GM12875 (cell line): ENCODE measurements at regions not wholly inside any gene's neighbourhood (a gene's known extent, or its start where the extent isn't known, plus 50 kb on each side); places are given as distances from the start of the nearest gene placed in this dataset.

Experiments used
- H3K4me3 ChIP-seq: one replicate; pipeline ENCODE4 v1.5.1; 2011; ENCODE audit warnings: low read depth, low read length, control low read depth
- CTCF ChIP-seq: IDR thresholded peaks from 2 replicates; pipeline ENCODE4 v1.5.1; 2011; ENCODE audit warnings: low read depth, mild to moderate bottlenecking, control low read depth, inconsistent platforms, low read length, moderate library complexity, borderline replicate concordance; ENCODE audit not compliant: insufficient read depth

- TF ChIP-seq CTCF = no peak
- H3K4me3 ChIP-seq = no peak overlapping the region
Measured at GRCh38 chr1:232363008-232363407, 266.9 kb downstream of the SIPA1L2 start.

- no peak overlapping the region for H3K4me3 ChIP-seq
- TF ChIP-seq CTCF = no peak
Measured at GRCh38 chr1:232357416-232357815, 272.5 kb downstream of the SIPA1L2 start.

- no peak overlapping the region for H3K4me3 ChIP-seq
- no peak for TF ChIP-seq CTCF
Measured at GRCh38 chr1:232355162-232356006, 274.5 kb downstream of the SIPA1L2 start.

DNA sequence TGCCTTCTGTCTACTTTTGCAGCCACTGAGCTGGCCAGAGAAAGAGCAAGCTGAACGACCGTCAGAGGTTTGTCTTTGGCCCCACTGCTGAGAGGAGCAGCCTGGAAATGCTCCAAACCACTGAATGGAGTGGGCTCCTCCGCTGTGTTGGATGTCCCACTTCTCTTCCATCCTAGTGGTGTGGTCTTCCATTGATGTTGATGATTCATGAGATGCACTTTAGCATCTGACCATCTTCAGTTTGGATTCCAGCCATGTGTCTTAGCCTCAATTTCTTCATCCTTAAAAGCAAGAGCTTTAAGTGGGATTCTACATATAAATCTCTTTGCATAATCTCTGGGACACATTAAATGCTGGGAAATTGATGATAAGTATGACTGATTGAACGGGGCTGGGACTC, 276.9 kb downstream of the SIPA1L2 start:
- no peak for TF ChIP-seq CTCF
- H3K4me3 ChIP-seq = no peak overlapping the region

DNA sequence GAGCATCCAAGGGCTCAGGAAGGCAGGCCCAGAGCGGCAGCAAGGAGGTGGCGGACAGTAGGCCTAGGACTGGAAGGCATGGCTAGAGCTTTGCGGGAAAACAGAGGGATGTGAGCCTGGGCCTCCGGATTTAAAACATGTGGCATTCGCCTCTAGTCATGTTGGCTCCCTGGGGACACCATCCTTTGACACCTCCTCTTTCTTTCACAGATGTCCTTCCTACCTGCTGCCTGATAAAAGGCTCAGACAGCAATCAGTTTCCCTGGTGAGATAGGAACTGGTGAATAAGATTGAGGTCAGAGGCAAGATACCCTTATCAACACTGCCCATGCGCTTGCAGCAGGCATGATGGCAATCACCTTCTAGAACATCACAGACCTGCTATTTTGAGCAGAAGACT, 277.6 kb downstream of the SIPA1L2 start:
- TF ChIP-seq CTCF = no peak
- no peak overlapping the region for H3K4me3 ChIP-seq

DNA sequence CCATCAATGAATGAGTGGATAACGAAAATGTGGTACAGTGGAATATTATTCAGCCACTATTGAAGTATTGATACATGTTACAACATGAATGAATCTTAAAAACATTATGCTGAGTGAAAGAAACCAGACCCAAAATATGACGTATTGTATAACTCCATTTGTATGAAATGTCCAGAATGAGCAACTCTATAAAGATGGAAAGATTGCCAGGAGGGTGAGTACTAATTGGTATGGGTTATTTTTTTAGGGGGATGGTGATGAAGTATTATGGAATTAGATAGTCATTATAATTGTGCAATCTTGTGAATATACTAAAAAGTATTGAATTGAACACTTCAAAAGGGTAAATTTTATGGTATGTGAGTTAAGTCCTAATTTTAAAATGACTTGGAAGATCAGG, 278.6 kb downstream of the SIPA1L2 start:
- TF ChIP-seq CTCF = no peak
- H3K4me3 ChIP-seq = no peak overlapping the region

DNA sequence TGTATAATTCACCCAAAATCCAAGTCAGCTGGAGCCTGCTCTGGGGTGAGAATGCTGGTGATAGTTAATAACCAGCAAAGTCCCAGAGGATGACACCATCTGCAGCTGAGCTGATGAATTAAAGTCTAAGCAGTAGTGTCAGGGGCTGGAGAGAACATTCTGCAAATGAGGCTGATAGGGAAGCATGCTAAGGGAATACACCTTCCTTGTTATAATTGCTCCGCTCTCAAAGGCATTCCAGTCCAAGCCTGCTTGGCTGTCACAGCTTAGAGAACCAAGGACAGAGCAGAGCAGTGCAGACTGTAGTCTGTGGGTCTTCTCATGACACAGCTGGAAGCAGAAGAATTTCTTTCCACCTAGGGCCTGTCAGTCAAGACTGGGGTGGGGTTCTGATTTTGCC, 283.1 kb downstream of the SIPA1L2 start:
- TF ChIP-seq CTCF = no peak

More for the DNA sequence above, 283.1 kb downstream of the SIPA1L2 start:
- H3K4me3 ChIP-seq = no peak overlapping the region
